Activated T-cell treated with anti-CD3 and anti-CD28 coated beads, Interleukin-2, amount 50 U/mL, for 24 hours (primary cell): ENCODE measurements at regions not wholly inside any gene's neighbourhood (a gene's known extent, or its start where the extent isn't known, plus 50 kb on each side); places are given as distances from the start of the nearest gene placed in this dataset.
"Not testable (repeated sequence)": the region's sequence is repeated elsewhere in the genome, so short reads cannot be mapped to it uniquely, and the experiment has no call there.

Experiments
- DNase-seq: peaks from one replicate; pipeline ENCODE4 v3.0.0-alpha.2; 2020
- H3K27ac Mint-ChIP-seq: 2 replicates; pipeline ENCODE4 v1.8.0; 2020; ENCODE audit warnings: mild to moderate bottlenecking, mixed read lengths
- H3K27me3 Mint-ChIP-seq: 2 replicates; pipeline ENCODE4 v1.8.0; 2020; ENCODE audit warnings: mixed read lengths
- H3K36me3 Mint-ChIP-seq: 2 replicates; pipeline ENCODE4 v1.8.0; 2020; ENCODE audit warnings: low read depth, mixed read lengths
- H3K4me1 Mint-ChIP-seq: 2 replicates; pipeline ENCODE4 v1.8.0; 2020; ENCODE audit warnings: low read depth, mixed read lengths
- H3K4me3 Mint-ChIP-seq: 2 replicates; pipeline ENCODE4 v1.8.0; 2020; ENCODE audit warnings: mild to moderate bottlenecking, moderate library complexity, mixed read lengths
- H3K9me3 Mint-ChIP-seq: 2 replicates; pipeline ENCODE4 v1.8.0; 2020; ENCODE audit warnings: mixed read lengths

DNA sequence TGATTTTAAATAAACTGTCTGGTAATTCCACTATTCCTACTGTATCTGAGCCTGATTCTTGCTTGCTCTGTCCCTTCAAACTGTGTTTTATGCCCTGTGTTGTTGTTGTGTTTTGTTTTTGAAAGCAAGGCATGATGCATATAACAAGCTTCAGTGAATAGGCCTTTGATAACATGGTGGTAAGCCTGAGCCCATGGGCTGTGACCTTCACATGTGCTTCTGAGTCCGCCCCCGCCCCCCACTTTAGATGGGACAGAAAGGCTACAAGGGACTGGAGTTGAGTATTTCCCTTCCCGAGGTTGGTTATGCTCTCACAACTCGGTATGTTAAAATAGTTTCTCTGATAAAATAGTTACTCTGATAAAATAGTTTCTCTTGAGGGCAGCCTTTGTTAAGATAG, 119.0 kb upstream of the WNT7A start:
- H3K4me1 Mint-ChIP-seq, result no peaks in the 10 kb centered on the region
- no peak overlapping the region for H3K4me3 Mint-ChIP-seq
- peaks cover 12% of the 10 kb centered on the region for H3K9me3 Mint-ChIP-seq
- H3K27ac Mint-ChIP-seq, result no peak overlapping the region
- H3K27me3 Mint-ChIP-seq, result peaks cover 26% of the 10 kb centered on the region
- DNase-seq, result no peak
- no peaks in the 10 kb centered on the region for H3K36me3 Mint-ChIP-seq

DNA sequence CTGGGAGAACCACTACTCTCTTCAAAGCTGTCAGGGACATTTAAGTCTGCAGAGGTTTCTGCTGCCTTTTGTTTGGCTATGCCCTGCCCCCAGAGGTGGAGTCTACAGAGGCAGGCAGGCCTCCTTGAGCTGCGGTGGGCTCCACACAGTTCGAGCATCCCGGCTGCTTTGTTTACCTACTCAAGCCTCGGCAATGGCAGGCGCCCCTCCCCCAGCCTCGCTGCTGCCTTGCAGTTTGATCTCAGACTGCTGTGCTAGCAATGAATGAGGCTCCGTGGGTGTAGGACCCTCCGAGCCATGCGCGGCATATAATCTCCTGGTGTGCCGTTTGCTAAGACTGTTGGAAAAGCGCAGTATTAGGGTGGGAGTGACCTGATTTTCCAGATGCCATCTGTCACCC, 115.3 kb upstream of the WNT7A start:
- H3K9me3 Mint-ChIP-seq, result peaks cover 16% of the 10 kb centered on the region
- not testable (repeated sequence) for H3K27ac Mint-ChIP-seq, H3K36me3 Mint-ChIP-seq, DNase-seq, H3K4me3 Mint-ChIP-seq, H3K4me1 Mint-ChIP-seq
- H3K27me3 Mint-ChIP-seq, result peaks cover 26% of the 10 kb centered on the region

DNA sequence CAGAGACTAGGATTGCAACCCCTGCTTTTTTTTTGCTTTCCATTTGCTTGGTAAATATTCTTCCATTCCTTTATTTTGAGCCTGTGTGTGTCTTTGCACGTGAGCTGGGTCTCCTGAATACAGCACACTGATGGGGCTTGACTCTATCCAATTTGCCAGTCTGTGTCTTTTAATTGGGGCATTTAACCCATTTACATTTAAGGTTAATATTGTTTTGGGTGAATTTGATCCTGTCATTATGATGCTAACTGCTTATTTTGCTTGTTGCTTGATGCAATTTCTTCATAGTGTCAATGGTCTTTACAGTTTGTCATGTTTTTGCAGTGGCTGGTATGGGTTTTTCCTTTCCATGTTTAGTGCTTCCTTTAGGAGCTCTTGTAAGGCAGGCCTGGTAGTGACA, 109.1 kb upstream of the WNT7A start:
- not testable (repeated sequence) for DNase-seq, H3K27ac Mint-ChIP-seq, H3K4me1 Mint-ChIP-seq, H3K4me3 Mint-ChIP-seq, H3K36me3 Mint-ChIP-seq
- peaks cover 15% of the 10 kb centered on the region for H3K27me3 Mint-ChIP-seq
- H3K9me3 Mint-ChIP-seq, result peaks cover 31% of the 10 kb centered on the region

DNA sequence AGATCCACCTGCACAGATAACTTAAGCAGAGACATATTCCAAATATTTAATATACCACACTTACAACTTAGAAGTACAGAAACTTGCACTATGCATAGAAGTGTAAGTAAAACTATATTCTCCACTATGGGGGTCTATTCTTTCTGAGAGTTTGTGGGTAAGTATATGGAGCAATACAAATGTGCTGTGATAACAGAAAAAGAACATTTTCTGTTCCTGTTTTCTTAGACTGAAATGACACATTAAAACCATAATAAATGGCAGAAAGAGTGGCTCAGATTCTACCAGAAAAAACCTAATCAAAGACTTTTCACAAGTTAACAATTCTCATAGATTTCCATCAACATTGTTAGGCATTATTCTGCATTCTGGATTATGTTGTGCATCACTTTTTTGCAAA, 96.6 kb upstream of the WNT7A start:
- Mint-ChIP-seq H3K4me3 (no peak overlapping the region), H3K4me1 (no peaks in the 10 kb centered on the region), H3K27me3 (no peaks in the 10 kb centered on the region), H3K27ac (no peak overlapping the region), H3K9me3 (peaks cover 27% of the 10 kb centered on the region), H3K36me3 (no peaks in the 10 kb centered on the region)
- DNase-seq, result no peak

DNA sequence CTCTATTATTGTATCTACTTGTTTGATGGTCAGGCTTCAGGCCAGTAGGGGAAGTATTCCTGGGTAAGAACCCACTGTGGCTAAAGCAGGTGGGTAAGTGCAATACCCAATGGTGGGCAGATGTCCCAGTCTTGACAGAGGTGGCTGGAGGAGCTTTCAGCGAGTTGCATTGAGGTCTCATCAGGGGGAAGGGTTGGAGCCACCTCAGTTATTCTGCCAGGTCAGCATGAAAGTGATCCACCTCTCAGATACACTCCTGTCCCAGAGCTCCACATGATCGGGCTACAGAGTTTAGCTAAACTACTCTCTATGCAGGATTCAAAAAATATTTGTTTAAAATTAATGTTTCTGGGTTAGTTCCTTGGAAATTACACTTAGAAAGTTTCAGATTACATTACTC, 95.8 kb upstream of the WNT7A start:
- no peak overlapping the region for H3K4me3 Mint-ChIP-seq
- DNase-seq, result no peak
- H3K27ac Mint-ChIP-seq, result no peak overlapping the region
- H3K36me3 Mint-ChIP-seq, result no peaks in the 10 kb centered on the region
- peaks cover 3% of the 10 kb centered on the region for H3K27me3 Mint-ChIP-seq
- H3K9me3 Mint-ChIP-seq, result peaks cover 30% of the 10 kb centered on the region
- H3K4me1 Mint-ChIP-seq, result no peaks in the 10 kb centered on the region

DNA sequence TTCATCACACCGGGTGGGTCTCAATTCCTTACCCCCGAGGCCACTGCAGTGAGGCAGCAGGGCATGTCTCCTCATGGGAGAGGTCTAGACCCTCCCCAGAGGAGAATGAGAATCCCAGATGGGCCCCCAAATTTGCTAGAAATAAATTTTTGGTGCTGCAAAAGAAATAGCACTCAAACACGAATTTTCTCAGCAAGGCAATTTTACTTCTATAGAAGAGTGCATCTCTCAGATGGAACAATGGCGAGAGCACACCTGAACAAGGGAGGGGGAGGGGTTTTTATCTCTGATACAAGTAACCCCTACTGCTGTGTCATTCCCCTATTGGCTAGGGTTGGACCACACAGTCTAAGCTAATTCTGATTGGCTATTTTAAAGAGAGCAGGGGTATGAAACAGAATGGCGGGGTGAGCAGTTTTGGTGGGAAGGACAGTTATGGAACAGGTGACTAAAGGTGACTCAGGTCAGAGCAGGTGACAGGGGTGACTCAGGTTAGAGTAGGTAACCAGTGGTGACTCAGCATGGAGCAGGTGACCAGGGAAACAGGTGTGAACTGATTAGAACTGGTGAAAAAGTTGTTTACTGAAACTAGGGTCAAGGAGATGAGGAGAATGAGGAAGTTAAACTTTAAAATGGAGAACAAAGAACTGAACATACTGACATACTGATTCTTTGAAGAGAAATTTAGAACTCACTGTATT, 93.0 kb upstream of the WNT7A start:
- DNase-seq, result no peak
- Mint-ChIP-seq H3K27me3 (peaks cover 14% of the 10 kb centered on the region), H3K36me3 (no peaks in the 10 kb centered on the region), H3K27ac (no peak overlapping the region), H3K4me1 (no peaks in the 10 kb centered on the region), H3K9me3 (peaks cover 34% of the 10 kb centered on the region), H3K4me3 (no peak overlapping the region)

DNA sequence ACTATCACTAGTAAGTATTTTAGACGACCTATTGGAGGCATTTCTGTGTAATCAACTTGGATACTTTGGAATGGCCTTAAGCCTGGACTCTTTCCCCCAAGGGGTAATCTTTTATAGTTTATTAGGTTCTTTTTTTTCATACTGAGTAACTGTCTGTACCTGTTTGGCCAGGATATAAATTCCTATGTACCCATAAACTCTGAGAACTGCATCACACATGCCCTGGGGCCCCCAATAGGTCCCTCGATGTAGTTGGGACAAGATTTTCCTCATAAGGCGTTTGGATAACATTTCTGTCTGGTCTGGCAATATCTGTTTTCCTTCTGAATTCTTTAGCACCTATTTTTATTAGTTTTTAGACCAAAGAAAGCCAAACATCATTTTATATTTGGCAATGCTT, 86.4 kb upstream of the WNT7A start:
- H3K9me3 Mint-ChIP-seq, result peaks cover 7% of the 10 kb centered on the region
- H3K27me3 Mint-ChIP-seq, result peaks cover 40% of the 10 kb centered on the region
- no peak for DNase-seq
- H3K4me1 Mint-ChIP-seq, result no peaks in the 10 kb centered on the region
- H3K27ac Mint-ChIP-seq, result no peak overlapping the region
- no peak overlapping the region for H3K4me3 Mint-ChIP-seq
- H3K36me3 Mint-ChIP-seq, result no peaks in the 10 kb centered on the region

DNA sequence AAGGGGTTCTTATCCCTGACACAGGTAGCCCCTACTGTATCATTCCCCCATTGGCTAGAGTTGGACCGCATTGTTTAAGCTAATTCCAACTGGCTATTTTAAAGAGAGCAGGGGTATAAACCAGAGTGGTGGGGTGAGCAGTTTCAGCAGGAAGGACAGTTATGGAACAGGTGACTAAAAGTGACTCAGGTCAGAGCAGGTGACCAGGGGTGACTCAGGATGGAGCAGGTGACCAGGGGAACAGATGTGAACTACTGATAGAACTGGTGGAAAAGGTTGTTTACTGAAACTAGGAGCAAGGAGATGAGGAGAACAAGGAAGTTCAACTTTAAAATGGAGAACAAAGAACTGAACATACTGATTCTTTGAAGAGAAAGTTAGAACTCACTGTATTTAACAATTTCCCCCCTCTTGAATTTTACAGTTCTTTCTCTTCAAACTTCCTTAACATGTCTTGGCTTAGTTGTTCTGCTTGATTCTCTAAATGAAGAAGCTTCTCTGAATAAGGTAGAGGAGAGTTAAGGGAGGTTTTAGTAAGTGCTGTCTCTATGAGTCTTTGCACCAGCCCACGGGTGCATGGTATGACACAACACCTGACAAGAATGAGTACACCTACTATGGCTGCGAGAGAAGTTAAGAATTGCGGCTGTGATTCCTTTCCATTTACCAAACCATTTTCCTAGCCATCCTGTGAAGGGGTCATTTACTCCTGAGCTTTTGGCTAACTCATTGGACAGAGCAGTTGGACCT, 83.4 kb upstream of the WNT7A start:
- Mint-ChIP-seq H3K27ac (no peak overlapping the region), H3K4me3 (no peak overlapping the region), H3K36me3 (no peaks in the 10 kb centered on the region), H3K9me3 (peaks cover 3% of the 10 kb centered on the region), H3K27me3 (peaks cover 32% of the 10 kb centered on the region), H3K4me1 (no peaks in the 10 kb centered on the region)
- no peak for DNase-seq

DNA sequence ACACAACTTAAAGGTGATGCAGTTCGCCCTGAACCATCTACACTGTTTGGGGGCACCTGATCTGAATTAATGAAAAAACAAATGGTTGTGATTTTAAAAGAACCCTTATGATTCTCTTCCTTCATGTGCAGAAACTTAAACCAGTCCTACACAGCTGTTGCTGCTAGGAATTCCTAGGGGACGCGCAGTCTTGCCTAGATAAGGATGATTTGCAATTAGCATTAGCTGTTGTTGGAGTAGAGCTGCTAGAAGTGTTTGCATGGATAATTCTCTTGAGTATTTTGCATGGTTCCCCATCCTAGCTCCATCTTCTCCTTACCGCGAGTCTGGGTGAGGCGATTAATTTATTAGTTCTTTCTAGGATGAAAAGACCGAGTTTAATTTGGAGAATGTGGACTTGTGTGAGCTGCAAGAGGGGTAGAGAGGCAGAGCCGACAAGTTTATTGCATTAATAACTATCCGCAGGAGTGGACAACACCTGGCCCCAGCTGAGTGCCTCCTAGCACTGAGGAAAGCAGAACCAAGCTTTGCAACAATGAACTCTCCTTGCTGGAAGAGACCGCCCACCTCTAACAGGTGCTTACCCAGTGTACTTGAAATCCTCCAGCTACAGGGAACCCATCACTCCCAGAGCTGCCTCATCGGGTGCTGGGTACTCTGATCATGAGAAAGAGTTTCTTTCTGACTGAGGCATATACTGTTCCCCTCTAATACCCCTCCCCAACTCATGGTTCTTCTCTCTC, 75.0 kb upstream of the WNT7A start:
- no peaks in the 10 kb centered on the region for H3K4me1 Mint-ChIP-seq
- no peak for DNase-seq
- H3K27me3 Mint-ChIP-seq, result peaks cover 27% of the 10 kb centered on the region
- H3K4me3 Mint-ChIP-seq, result no peak overlapping the region
- H3K27ac Mint-ChIP-seq, result no peak overlapping the region
- H3K36me3 Mint-ChIP-seq, result no peaks in the 10 kb centered on the region
- H3K9me3 Mint-ChIP-seq, result peaks cover 11% of the 10 kb centered on the region

DNA sequence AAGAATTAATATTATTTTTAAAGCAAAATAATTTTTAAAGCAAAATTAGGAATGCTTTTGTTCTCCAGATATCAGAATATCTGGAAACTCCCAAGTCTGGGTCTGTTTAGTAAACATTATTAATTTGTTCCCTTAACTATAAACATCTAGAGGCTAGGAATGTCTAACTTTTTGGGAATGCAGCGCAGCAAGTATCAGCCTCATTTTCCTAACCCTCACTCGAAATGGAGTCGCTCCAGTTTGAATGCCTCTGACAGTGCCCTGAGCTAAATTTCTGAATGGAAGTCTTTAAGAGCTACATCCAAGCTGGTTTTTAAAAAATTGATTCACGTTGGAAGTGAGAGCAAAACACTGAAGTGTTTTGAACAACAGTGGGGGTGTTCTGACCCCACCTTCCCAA, 74.4 kb upstream of the WNT7A start:
- Mint-ChIP-seq H3K9me3 (peaks cover 11% of the 10 kb centered on the region), H3K27me3 (peaks cover 31% of the 10 kb centered on the region), H3K4me1 (no peaks in the 10 kb centered on the region), H3K4me3 (no peak overlapping the region), H3K27ac (no peak overlapping the region), H3K36me3 (no peaks in the 10 kb centered on the region)
- no peak for DNase-seq

DNA sequence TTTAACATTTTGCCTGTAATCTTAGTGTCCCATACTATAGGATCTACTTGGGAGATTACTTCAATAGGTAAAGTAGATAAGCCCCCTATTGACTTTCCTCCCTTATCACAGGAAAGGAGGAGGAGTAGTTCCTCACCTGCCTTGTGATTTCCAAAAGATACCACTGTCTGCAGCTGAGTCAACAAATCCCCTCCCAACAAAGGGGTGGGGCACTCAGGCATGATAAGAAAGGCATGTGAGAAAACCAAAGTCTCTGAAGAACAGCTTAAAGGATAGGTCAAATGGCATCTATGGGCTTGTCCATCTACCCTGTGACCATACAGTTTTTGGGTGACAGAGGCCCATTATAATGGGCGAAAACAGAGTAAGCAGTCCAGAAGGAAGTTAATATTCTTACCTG, 71.3 kb upstream of the WNT7A start:
- no peak for DNase-seq
- Mint-ChIP-seq H3K4me3 (no peak overlapping the region), H3K27me3 (peaks cover 51% of the 10 kb centered on the region), H3K9me3 (peaks cover 16% of the 10 kb centered on the region), H3K36me3 (no peaks in the 10 kb centered on the region), H3K4me1 (no peaks in the 10 kb centered on the region), H3K27ac (no peak overlapping the region)

DNA sequence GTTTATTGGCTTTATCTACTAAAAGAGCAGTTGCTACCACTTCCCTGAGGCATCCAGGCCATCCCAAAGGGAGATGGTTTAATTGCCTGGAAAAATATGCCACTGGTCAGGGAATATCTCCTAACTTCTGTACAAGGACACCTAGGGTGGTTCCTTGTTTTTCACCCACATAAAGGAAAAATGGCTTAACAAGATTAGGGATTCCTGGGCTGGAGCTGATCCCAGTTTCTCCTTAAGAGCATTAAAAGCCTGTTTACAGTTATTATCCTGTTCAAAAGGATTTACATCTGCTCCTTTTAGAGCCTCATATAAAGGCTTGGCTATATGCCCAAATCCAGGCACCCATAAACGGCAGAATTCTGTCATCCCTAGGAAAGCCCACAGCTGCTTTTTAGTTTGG, 70.2 kb upstream of the WNT7A start:
- H3K36me3 Mint-ChIP-seq, result no peaks in the 10 kb centered on the region
- no peak overlapping the region for H3K27ac Mint-ChIP-seq
- H3K4me3 Mint-ChIP-seq, result no peak overlapping the region
- H3K27me3 Mint-ChIP-seq, result peaks cover 51% of the 10 kb centered on the region
- peaks cover 23% of the 10 kb centered on the region for H3K9me3 Mint-ChIP-seq
- no peak for DNase-seq
- no peaks in the 10 kb centered on the region for H3K4me1 Mint-ChIP-seq

DNA sequence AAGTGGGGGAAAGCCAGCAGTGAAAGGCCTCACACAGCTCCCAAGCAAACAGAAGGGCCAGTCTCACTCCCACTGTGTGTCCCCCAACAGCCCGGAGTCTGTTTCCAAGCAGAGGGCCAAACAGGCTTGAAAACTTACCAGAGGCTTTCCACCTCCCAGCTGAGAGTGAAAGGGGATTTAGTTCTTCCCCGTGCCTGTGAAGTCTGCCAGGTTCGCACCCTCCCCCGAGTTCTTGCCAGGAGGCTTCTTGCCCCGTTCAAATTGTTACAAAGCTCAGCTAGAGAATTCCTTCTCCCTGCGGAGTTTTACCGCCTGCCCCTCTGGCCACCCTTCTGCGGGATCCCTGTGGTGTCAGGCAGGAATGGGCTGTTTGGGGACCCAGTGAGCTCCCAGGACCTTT, 68.0 kb upstream of the WNT7A start:
- Mint-ChIP-seq H3K4me3 (no peak overlapping the region), H3K27me3 (peaks cover 43% of the 10 kb centered on the region), H3K27ac (no peak overlapping the region), H3K9me3 (peaks cover 40% of the 10 kb centered on the region), H3K36me3 (no peaks in the 10 kb centered on the region), H3K4me1 (no peaks in the 10 kb centered on the region)
- no peak for DNase-seq

DNA sequence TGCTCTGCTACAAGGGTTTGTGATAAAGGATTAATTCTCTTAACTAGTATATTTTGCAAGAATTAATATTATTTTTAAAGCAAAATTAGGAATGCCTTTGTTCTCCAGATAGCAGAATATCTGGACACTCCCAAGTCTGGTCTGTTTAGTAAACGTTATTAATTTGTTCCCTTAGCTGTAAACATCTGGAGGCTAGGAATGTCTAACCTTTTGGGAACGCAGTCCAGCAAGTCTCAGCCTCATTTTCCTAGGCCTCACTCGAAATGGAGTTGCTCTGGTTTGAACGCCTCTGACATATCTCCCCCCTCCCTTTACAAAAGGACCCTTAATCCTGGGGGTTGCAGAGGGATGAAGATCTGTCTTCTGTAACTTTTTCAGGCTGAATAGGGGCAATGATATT, 59.3 kb upstream of the WNT7A start:
- Mint-ChIP-seq H3K36me3 (no peaks in the 10 kb centered on the region), H3K4me3 (no peak overlapping the region), H3K27ac (no peak overlapping the region), H3K9me3 (peaks cover 9% of the 10 kb centered on the region), H3K27me3 (peaks cover 25% of the 10 kb centered on the region), H3K4me1 (no peaks in the 10 kb centered on the region)
- DNase-seq, result no peak

DNA sequence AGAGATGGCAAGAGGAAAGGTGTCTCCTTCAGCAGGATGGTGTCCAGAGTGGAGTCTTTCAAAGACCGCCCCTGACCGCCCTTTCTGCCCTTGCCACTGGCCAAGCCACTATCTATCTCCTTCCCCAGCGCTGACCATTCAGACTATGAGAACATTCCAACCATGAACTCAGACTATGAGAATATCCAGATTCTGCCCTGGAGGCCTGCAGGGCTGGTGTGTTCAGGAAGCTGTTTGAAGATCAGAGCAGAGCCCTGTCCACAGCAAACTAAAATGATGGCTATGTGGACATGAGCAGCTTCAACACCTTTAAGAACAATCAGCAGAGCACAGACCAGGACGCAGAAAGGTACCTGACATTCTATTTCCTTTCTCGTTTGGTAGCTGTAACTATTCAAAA, 57.3 kb upstream of the WNT7A start:
- no peak overlapping the region for H3K4me3 Mint-ChIP-seq
- no peak overlapping the region for H3K27ac Mint-ChIP-seq
- peaks cover 8% of the 10 kb centered on the region for H3K4me1 Mint-ChIP-seq
- H3K27me3 Mint-ChIP-seq, result peaks cover 43% of the 10 kb centered on the region
- no peak for DNase-seq
- no peaks in the 10 kb centered on the region for H3K9me3 Mint-ChIP-seq
- H3K36me3 Mint-ChIP-seq, result peaks cover 4% of the 10 kb centered on the region
